SK-N-MC (cell line): ENCODE measurements at regions not wholly inside any gene's neighbourhood (a gene's known extent, or its start where the extent isn't known, plus 50 kb on each side); places are given as distances from the start of the nearest gene placed in this dataset.

ENCODE experiments used
- EZH2 ChIP-seq: fragments of 200-600 bp; sonication (generic); IDR thresholded peaks from one replicate; pipeline ENCODE4 v1.6.1; 2017; ENCODE audit warnings: antibody characterized with exemption
- FOXP2 ChIP-seq: optimal IDR thresholded peaks from 2 replicates; pipeline ENCODE3; 2011; ENCODE audit warnings: mild to moderate bottlenecking, moderate library complexity; ENCODE audit not compliant: insufficient read depth; ENCODE audit errors: extremely low read length, control extremely low read depth
- POLR2AphosphoS5 ChIP-seq: IDR thresholded peaks from 2 replicates; pipeline ENCODE4 v1.6.1; 2012; ENCODE audit warnings: mild to moderate bottlenecking, low read depth, low read length, borderline replicate concordance

DNA sequence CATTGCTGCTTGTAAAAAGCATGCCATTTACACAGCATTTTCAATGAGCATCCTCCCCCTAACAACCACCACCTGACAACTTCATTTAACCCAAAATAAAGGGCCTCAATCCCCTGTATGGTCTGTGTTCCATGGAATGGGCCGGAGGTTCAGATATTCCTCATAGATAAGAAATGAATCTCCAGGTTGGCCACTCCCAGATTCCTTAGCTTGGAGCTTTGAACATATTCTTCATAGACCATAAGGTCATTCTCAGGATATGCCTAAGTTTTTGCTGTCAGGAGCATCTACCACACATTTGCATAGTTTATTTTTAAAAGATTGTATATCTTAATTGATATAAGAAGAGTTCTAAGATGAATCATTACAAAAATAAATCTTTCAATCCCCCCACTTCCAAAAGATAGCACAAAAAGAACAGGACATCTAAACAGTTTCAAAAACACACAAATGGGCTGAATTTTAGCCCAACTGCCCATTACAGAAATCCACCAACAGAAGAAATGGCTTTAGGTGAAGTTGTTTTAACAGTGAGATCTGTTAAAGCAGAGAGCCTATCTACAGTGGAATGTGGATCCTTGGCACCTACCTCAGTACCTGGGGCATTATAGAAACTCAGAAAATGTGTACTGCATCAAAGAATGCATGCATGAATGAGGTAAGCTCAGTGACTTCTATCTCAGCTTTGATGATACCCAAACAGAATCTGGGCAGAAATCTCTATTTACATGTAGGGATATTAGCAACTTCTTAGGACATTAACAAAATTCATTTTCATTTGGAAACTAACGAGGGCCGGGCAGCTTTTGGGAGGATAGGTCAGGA, 179.8 kb downstream of the SEC61B start:
- TF ChIP-seq FOXP2 (no peak), EZH2 (no peak), POLR2AphosphoS5 (no peak)
